SK-N-MC (cell line): ENCODE measurements at regions not wholly inside any gene's neighbourhood (a gene's known extent, or its start where the extent isn't known, plus 50 kb on each side); places are given as distances from the start of the nearest gene placed in this dataset.

ENCODE experiments used
- DNase-seq: peaks from one replicate; pipeline ENCODE4 v3.0.0-alpha.2; 2011; ENCODE audit warnings: low read depth, low spot score
- H3K27ac ChIP-seq: fragments of 200-600 bp; sonication (generic); 2 replicates; pipeline ENCODE4 v1.5.1; 2016; ENCODE audit warnings: mixed run types
- H3K36me3 ChIP-seq: fragments of 200-600 bp; sonication (generic); 2 replicates; pipeline ENCODE4 v1.6.1; 2017; ENCODE audit warnings: antibody characterized with exemption, low read length, mixed read lengths; ENCODE audit not compliant: insufficient read depth
- H3K4me3 ChIP-seq: fragments of 200-600 bp; sonication (generic); 2 replicates; pipeline ENCODE4 v1.5.1; 2016
- H3K9ac ChIP-seq: fragments of 200-600 bp; sonication (generic); 2 replicates; pipeline ENCODE4 v1.8.0; 2017; ENCODE audit warnings: mixed run types, mixed read lengths; ENCODE audit not compliant: insufficient read length
- H3K9me3 ChIP-seq: fragments of 200-600 bp; sonication (generic); 2 replicates; pipeline ENCODE4 v1.6.1; 2017; ENCODE audit warnings: low read depth, mild to moderate bottlenecking, antibody characterized with exemption, low read length, moderate library complexity, mixed read lengths
- EZH2 ChIP-seq: fragments of 200-600 bp; sonication (generic); IDR thresholded peaks from one replicate; pipeline ENCODE4 v1.6.1; 2017; ENCODE audit warnings: antibody characterized with exemption
- FOXP2 ChIP-seq: optimal IDR thresholded peaks from 2 replicates; pipeline ENCODE3; 2011; ENCODE audit warnings: mild to moderate bottlenecking, moderate library complexity; ENCODE audit not compliant: insufficient read depth; ENCODE audit errors: extremely low read length, control extremely low read depth
- POLR2AphosphoS5 ChIP-seq: IDR thresholded peaks from 2 replicates; pipeline ENCODE4 v1.6.1; 2012; ENCODE audit warnings: mild to moderate bottlenecking, low read depth, low read length, borderline replicate concordance

DNA sequence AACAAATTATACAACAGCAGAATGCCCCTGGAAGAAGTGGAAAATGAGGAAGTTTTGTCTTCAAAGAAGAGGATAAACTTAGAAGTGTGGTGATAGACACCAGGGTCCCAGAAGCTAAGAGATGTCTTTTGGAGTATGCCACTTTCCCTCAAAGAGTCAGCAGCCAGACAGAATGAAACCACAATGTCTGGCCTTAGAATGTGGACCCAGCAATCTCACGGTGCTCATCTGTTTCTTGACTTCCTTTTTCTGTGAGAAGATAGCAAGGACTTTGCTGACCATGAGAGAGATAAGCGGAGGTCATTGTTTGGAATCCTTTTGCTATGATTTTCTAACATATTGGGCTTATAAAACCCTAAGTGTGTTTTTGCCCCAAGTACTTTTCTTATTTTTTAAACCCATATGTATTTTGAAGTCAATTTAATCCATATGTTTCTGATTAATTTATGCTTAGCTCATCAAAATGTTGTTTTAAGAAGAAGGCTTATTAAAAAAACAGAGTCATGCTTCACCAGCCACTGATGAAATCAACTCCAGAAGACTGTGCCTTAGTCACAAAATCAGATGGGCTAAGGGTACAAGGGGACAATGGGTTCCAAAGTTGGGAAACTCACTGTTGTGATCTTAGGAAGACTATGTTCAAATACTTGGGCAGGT lies 451.2 kb upstream of the JAG1 start:
- Histone ChIP-seq H3K9me3 (no peaks in the 10 kb centered on the region), H3K4me3 (peak overlapping the region; percentile 55), H3K36me3 (no peaks in the 10 kb centered on the region), H3K27ac (peak overlapping the region; percentile 92), H3K9ac (peak overlapping the region; percentile 38)
- DNase-seq = peak; percentile 77
- TF ChIP-seq EZH2 (no peak), FOXP2 (no peak), POLR2AphosphoS5 (no peak)

DNA sequence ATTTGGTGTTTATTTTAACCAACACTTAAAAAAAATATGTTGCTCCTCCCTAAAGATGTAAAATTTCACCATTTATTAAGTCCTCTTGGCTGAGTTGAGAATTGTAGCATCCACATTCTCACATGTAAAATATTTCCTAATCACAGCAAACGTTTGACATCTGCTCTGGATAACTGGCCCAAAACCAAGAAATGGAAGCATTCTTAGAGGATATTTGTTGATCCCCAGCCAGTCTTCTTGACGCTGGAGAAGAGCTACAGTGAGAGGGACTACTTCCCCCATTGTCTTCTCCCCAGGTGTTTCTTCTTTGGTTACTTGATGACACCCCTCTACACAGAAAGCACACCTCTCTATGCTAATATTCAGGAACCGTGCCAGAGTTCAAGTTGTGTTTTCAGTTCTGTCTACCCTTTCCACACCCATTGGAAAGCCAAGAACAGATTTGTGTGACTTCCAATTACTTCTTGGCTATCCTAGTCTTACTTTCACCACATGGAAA lies 454.5 kb upstream of the JAG1 start:
- no peak overlapping the region for H3K27ac ChIP-seq
- no peak overlapping the region for H3K9ac ChIP-seq
- no peaks in the 10 kb centered on the region for H3K9me3 ChIP-seq
- H3K36me3 ChIP-seq = no peaks in the 10 kb centered on the region
- no peak for TF ChIP-seq FOXP2
- TF ChIP-seq EZH2 = no peak
- no peak for TF ChIP-seq POLR2AphosphoS5
- H3K4me3 ChIP-seq = no peak overlapping the region
- DNase-seq = no peak

DNA sequence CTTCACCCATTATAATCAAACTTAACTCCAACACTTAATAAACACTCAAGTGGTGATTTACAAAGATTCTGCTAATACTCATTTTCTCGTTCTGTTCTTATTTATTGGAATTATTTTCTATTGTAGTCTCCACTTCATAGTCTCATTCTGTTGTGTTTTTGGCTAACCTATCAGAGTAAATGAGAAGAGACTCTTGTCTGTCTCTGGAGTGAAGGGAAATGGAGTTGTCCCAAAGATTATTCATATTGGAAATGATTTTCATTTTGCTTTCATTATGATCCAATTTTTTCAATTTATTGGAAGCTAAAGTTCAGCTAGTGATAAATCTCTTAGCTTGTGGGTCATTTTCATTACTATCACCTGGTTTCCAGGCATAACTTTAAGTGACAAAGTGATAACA lies 454.9 kb upstream of the JAG1 start:
- H3K9ac ChIP-seq = no peak overlapping the region
- no peak overlapping the region for H3K4me3 ChIP-seq
- TF ChIP-seq FOXP2 (no peak), POLR2AphosphoS5 (no peak), EZH2 (no peak)
- no peaks in the 10 kb centered on the region for H3K9me3 ChIP-seq
- H3K27ac ChIP-seq = no peak overlapping the region
- no peak for DNase-seq
- no peaks in the 10 kb centered on the region for H3K36me3 ChIP-seq

GRCh38 chr20:11130554-11131166 lies 456.9 kb upstream of the JAG1 start:
- Histone ChIP-seq H3K9me3 (no peaks in the 10 kb centered on the region), H3K27ac (no peak overlapping the region), H3K4me3 (no peak overlapping the region), H3K9ac (no peak overlapping the region), H3K36me3 (no peaks in the 10 kb centered on the region)
- no peak for DNase-seq
- TF ChIP-seq POLR2AphosphoS5 (no peak), EZH2 (no peak), FOXP2 (no peak)

DNA sequence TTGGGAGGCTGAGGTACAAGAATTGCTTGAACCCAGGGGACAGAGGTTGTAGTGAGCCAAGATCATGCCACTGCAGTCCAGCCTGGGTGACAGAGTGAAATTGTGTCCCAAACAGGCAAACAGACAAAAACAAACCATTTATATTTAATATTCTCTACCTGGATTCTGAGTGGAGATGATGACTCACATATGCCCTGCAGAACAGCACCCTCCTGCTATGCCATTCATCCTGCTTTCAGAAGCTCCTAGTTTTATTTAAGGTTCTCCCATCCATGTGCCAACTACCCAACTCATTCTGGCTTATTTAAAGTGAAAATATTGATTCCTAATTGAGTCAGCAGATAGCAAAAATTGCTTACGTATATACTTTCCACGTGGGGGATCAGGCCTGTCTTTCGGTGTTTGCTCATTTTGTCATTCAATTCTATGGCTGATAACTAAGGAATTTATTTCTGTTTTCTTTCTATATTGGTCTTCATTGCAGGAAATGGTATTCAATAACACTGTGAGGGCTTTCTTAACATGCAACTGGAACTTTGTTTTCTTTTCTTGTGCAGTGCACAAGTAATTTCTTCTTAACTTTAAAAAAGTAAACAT lies 459.1 kb upstream of the JAG1 start:
- no peak for DNase-seq
- H3K27ac ChIP-seq = no peak overlapping the region
- H3K36me3 ChIP-seq = no peaks in the 10 kb centered on the region
- H3K9me3 ChIP-seq = no peaks in the 10 kb centered on the region
- TF ChIP-seq POLR2AphosphoS5 (no peak), FOXP2 (no peak), EZH2 (no peak)
- no peak overlapping the region for H3K9ac ChIP-seq
- H3K4me3 ChIP-seq = no peak overlapping the region

- Histone ChIP-seq H3K4me3 (no peak overlapping the region), H3K9ac (no peak overlapping the region), H3K27ac (no peak overlapping the region), H3K9me3 (no peaks in the 10 kb centered on the region), H3K36me3 (no peaks in the 10 kb centered on the region)
- no peak for DNase-seq
- no peak for TF ChIP-seq EZH2
Measured at GRCh38 chr20:11136691-11137090, 462.9 kb upstream of the JAG1 start.

DNA sequence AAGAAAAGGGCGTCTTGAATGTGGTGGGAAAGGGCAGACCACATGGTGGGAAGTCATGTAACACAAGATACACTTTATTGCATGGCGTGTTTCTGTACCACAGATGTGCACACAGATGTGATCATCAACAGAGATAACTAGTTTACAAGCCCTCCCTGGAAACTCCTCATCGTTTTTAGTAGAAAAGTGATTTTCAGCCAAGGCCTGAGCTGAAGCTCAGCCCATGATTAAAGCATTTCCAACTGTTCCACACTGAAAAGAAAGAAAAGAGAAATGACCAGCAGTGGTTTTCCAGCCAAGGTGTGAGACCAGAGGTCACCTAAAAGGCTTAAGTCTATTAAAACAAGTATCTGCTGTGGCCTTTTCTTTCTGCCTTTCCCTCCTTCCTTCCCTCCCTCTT lies 463.9 kb upstream of the JAG1 start:
- Histone ChIP-seq H3K4me3 (no peak overlapping the region), H3K9me3 (no peaks in the 10 kb centered on the region), H3K36me3 (no peaks in the 10 kb centered on the region), H3K27ac (no peak overlapping the region), H3K9ac (no peak overlapping the region)
- no peak for DNase-seq
- TF ChIP-seq EZH2 (no peak), FOXP2 (no peak), POLR2AphosphoS5 (no peak)

- Histone ChIP-seq H3K9ac (no peak overlapping the region), H3K4me3 (no peak overlapping the region), H3K36me3 (no peaks in the 10 kb centered on the region), H3K27ac (no peak overlapping the region), H3K9me3 (no peaks in the 10 kb centered on the region)
- no peak for DNase-seq
- TF ChIP-seq FOXP2 = no peak
- no peak for TF ChIP-seq EZH2
- TF ChIP-seq POLR2AphosphoS5 = no peak
Measured at GRCh38 chr20:11140359-11140758, 466.6 kb upstream of the JAG1 start.

DNA sequence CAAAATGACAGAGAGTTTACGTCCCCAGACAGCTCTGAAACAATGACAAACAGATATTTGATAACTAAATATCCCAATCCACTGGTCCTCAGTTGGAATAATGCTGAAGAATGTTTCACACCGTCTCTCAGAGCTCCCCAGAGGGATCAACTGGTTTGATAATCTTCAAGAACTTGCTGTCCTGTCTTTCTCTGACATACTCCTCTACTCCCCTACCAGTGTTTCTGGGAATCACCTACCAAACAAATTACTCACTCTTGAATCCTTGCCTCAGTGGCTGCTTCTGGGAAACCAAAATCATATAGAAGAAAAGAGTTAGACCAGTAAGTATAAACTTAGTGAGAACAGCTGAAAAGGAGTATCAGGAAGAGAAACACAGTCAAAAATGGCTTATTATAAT lies 469.7 kb upstream of the JAG1 start:
- H3K36me3 ChIP-seq = no peaks in the 10 kb centered on the region
- no peak for TF ChIP-seq POLR2AphosphoS5
- H3K9me3 ChIP-seq = no peaks in the 10 kb centered on the region
- no peak overlapping the region for H3K9ac ChIP-seq
- no peak overlapping the region for H3K4me3 ChIP-seq
- no peak overlapping the region for H3K27ac ChIP-seq
- DNase-seq = no peak
